Amygdala (tissue), 56 donors: ENCODE measurements at regions not wholly inside any gene's neighbourhood (a gene's known extent, or its start where the extent isn't known, plus 50 kb on each side); places are given as distances from the start of the nearest gene placed in this dataset.

ENCODE experiments used
- DNase-seq, 56 donors: peaks; one replicate each; lab custom pipeline; 2025; lab: John Stamatoyannopoulos, UW

GRCh38 chr3:111338059-111338698 lies 203.8 kb upstream of the CD96 start:
- peak in 16 of 56 donors; percentile 1 to 70 (median 6) for DNase-seq

- no peak for DNase-seq
These were observed 203.0 kb upstream of the CD96 start for GRCh38 chr3:111339017-111339416.

- DNase-seq: no peak
These were observed 190.7 kb upstream of the CD96 start for GRCh38 chr3:111351334-111351733.

- DNase-seq: no peak
These were observed 189.4 kb upstream of the CD96 start for GRCh38 chr3:111352585-111352984.

GRCh38 chr3:111359261-111360030 lies 182.6 kb upstream of the CD96 start:
- DNase-seq: no peak

GRCh38 chr3:111362381-111363009 lies 179.5 kb upstream of the CD96 start:
- peak in 1 of 56 donors; percentile 3 for DNase-seq

GRCh38 chr3:111366515-111366914 lies 175.5 kb upstream of the CD96 start:
- DNase-seq: no peak

GRCh38 chr3:111368056-111368455 lies 173.9 kb upstream of the CD96 start:
- no peak for DNase-seq

GRCh38 chr3:111369958-111370357 lies 172.0 kb upstream of the CD96 start:
- no peak for DNase-seq

- no peak for DNase-seq
These were observed 168.8 kb upstream of the CD96 start for GRCh38 chr3:111373239-111373638.

- DNase-seq: no peak
These were observed 168.1 kb upstream of the CD96 start for GRCh38 chr3:111373861-111374260.

- DNase-seq: no peak
These were observed 156.0 kb upstream of the CD96 start for GRCh38 chr3:111385971-111386495.

GRCh38 chr3:111392894-111393398 lies 149.1 kb upstream of the CD96 start:
- no peak for DNase-seq

- DNase-seq: no peak
These were observed 129.3 kb upstream of the CD96 start for GRCh38 chr3:111412656-111413055.

GRCh38 chr3:111414531-111414930 lies 127.5 kb upstream of the CD96 start:
- DNase-seq: no peak

- DNase-seq: no peak
These were observed 127.0 kb upstream of the CD96 start for GRCh38 chr3:111415018-111415417.

GRCh38 chr3:111418391-111418790 lies 123.6 kb upstream of the CD96 start:
- no peak for DNase-seq

- DNase-seq: no peak
These were observed 113.7 kb upstream of the CD96 start for GRCh38 chr3:111428301-111428700.

- no peak for DNase-seq
These were observed 106.9 kb upstream of the CD96 start for GRCh38 chr3:111434941-111435622.

- no peak for DNase-seq
These were observed 103.7 kb upstream of the CD96 start for GRCh38 chr3:111438283-111438682.

- DNase-seq: no peak
These were observed 87.4 kb upstream of the CD96 start for GRCh38 chr3:111454551-111454950.
